CD4-positive, alpha-beta memory T cell (primary cell): ENCODE measurements at regions not wholly inside any gene's neighbourhood (a gene's known extent, or its start where the extent isn't known, plus 50 kb on each side); places are given as distances from the start of the nearest gene placed in this dataset.

Experiments
- CTCF ChIA-PET: fragments of 350-600 bp; sonication (Branson Sonifier 250); formaldehyde crosslinking; loops from one replicate; lab custom pipeline; 2021; ENCODE audit warnings: inconsistent platforms; ENCODE audit not compliant: partially characterized antibody; lab: Charles Lee
- POLR2A ChIA-PET: fragments of 350-600 bp; sonication (Branson Sonifier 250); formaldehyde crosslinking; loops from one replicate; lab custom pipeline; 2021; ENCODE audit not compliant: partially characterized antibody; lab: Charles Lee
- DNase-seq, 5 donors: peaks; one replicate each; pipeline versions ENCODE4 v3.0.0 to v3.0.0-alpha.2; 2020 to 2022; ENCODE audit warnings: mixed read lengths in 1 of 5
- H3K27ac ChIP-seq: one replicate; pipeline ENCODE4 v1.7.0; 2013; ENCODE audit warnings: low read depth, low read length
- H3K27me3 ChIP-seq: 2 replicates; pipeline ENCODE4 v1.7.0; 2013; ENCODE audit warnings: mild to moderate bottlenecking, low read length, moderate library complexity; ENCODE audit not compliant: insufficient read depth
- H3K36me3 ChIP-seq: 2 replicates; pipeline ENCODE4 v1.7.0; 2013; ENCODE audit warnings: mild to moderate bottlenecking, low read length, moderate library complexity; ENCODE audit not compliant: insufficient read depth
- H3K4me1 ChIP-seq: 2 replicates; pipeline ENCODE4 v1.7.0; 2013; ENCODE audit warnings: mild to moderate bottlenecking, low read length, moderate library complexity; ENCODE audit not compliant: insufficient read depth
- H3K4me3 ChIP-seq, 2 donors: one replicate each; pipeline ENCODE4 v1.7.0; 2013; ENCODE audit warnings: low read length in 2 of 2, mild to moderate bottlenecking in 1 of 2
- H3K9me3 ChIP-seq, 2 donors: one replicate each; pipeline ENCODE4 v1.7.0; 2013; ENCODE audit warnings: low read length in 2 of 2, control low read depth in 1 of 2; ENCODE audit not compliant: control insufficient read depth in 1 of 2
- H3K27ac Mint-ChIP-seq, 7 donors: one replicate each; pipeline ENCODE4 v1.8.0; 2020 to 2021; ENCODE audit warnings: mixed read lengths in 7 of 7, mild to moderate bottlenecking in 6 of 7, inconsistent platforms in 3 of 7, moderate library complexity in 3 of 7
- H3K27me3 Mint-ChIP-seq, 2 donors: one replicate each; pipeline ENCODE4 v1.8.0; 2020 to 2021; ENCODE audit warnings: mixed read lengths in 2 of 2
- H3K36me3 Mint-ChIP-seq, 2 donors: one replicate each; pipeline ENCODE4 v1.8.0; 2020 to 2021; ENCODE audit warnings: mixed read lengths in 2 of 2, inconsistent platforms in 1 of 2, mild to moderate bottlenecking in 1 of 2
- H3K4me1 Mint-ChIP-seq, 4 donors: one replicate each; pipeline ENCODE4 v1.8.0; 2020 to 2021; ENCODE audit warnings: mixed read lengths in 4 of 4, mild to moderate bottlenecking in 1 of 4
- H3K4me3 Mint-ChIP-seq, 8 donors: one replicate each; pipeline ENCODE4 v1.8.0; 2020 to 2021; ENCODE audit warnings: mixed read lengths in 8 of 8, mild to moderate bottlenecking in 7 of 8, moderate library complexity in 6 of 8, inconsistent platforms in 3 of 8
- H3K9me3 Mint-ChIP-seq, 8 donors: one replicate each; pipeline ENCODE4 v1.8.0; 2020 to 2021; ENCODE audit warnings: mixed read lengths in 8 of 8, mild to moderate bottlenecking in 5 of 8, inconsistent platforms in 3 of 8, moderate library complexity in 1 of 8
- intact Hi-C: fragments of 100-400 bp; cut with micrococcal nuclease; formaldehyde crosslinking; loops from one replicate; pipeline ENCODE4 v1.15.1; 2023

DNA sequence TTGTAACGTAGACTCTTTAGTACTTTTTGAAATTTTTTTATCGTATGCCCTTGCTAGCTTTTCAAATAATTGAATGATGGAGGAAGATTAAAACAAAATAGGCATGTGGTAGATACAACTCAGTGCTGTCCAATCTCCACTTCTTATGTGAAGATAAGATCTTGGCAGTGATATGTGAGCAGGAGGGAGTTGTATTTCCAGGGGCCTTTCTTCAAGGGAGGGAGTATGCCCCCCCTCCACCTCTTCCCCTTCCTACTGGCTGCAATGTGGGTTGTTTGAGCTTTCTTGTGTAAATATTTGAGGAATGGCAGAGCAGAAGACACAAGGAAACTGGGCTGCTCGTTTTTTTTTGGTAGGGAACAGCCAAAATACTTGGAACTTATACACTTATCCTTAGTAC is 374.9 kb downstream of the PSAT1 start:
- Mint-ChIP-seq H3K4me1 (no peaks in the 10 kb centered on the region), H3K4me3 (no peak overlapping the region), H3K9me3 (peaks cover 0 to 12% (median 0%) of the 10 kb centered on the region in 8 donors), H3K36me3 (no peaks in the 10 kb centered on the region), H3K27ac (no peak overlapping the region), H3K27me3 (no peaks in the 10 kb centered on the region)
- Histone ChIP-seq H3K36me3 (no peaks in the 10 kb centered on the region), H3K4me3 (no peak overlapping the region), H3K9me3 (no peaks in the 10 kb centered on the region), H3K27ac (no peak overlapping the region), H3K4me1 (no peaks in the 10 kb centered on the region), H3K27me3 (no peaks in the 10 kb centered on the region)
- intact Hi-C loops, result no loop called here
- ChIA-PET CTCF (no interaction called here), POLR2A (no interaction called here)
- DNase-seq, result no peak

DNA sequence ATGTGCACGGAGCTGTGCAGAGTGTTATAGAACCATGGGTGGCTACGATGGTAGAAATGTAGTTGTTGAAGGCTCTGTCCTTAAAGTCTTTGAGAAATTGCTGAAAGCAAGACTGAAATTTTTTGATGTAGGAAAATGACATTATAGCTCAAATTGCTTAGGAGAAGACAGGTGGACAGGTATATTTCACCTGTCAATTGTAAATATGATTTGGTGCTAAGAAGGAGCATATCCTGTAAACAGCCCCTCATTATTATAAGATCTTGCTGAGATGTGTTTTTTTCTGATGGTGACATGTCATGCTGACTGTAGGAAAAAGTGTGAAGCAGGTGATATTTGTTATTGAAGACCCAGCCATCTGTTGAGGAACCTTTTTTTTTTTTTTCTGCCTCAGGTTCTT is 377.9 kb downstream of the PSAT1 start:
- H3K27ac Mint-ChIP-seq, result no peak overlapping the region
- no peak overlapping the region for H3K4me3 ChIP-seq
- no peaks in the 10 kb centered on the region for H3K9me3 ChIP-seq
- POLR2A ChIA-PET, result no interaction called here
- intact Hi-C loops, result no loop called here
- no peak for DNase-seq
- H3K36me3 Mint-ChIP-seq, result no peaks in the 10 kb centered on the region
- no peaks in the 10 kb centered on the region for H3K36me3 ChIP-seq
- no peaks in the 10 kb centered on the region for H3K4me1 Mint-ChIP-seq
- H3K9me3 Mint-ChIP-seq, result peaks cover 0 to 5% (median 0%) of the 10 kb centered on the region in 8 donors
- CTCF ChIA-PET, result interaction anchor here (1.0 kb wide), 1 partner anchor 11 kb away, joined by 3 read pairs; no protein-coding TSS in a partner anchor
- no peak overlapping the region for H3K4me3 Mint-ChIP-seq
- H3K27me3 ChIP-seq, result no peaks in the 10 kb centered on the region
- H3K27ac ChIP-seq, result no peak overlapping the region
- H3K4me1 ChIP-seq, result no peaks in the 10 kb centered on the region
- H3K27me3 Mint-ChIP-seq, result no peaks in the 10 kb centered on the region

DNA sequence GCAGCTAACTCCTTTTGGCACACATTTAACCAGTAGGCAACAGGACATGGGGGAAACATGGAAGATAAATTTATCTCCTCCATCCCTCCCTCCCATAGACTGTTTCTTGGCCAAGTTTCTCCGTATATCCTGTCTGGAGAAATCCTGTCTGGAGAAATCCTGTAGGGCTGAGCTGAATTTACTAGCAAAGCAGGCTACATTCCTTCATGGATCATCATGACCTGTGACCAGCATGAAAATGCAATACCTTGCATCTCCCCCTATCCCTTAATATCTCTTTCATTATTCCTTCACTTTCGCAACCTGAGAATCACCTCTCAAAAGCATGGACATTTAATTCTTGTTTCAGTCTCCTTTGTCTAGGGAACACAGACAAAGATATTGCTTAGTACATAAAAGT is 379.1 kb downstream of the PSAT1 start:
- Mint-ChIP-seq H3K27me3 (no peaks in the 10 kb centered on the region), H3K9me3 (peaks cover 0 to 4% (median 0%) of the 10 kb centered on the region in 8 donors), H3K4me1 (no peaks in the 10 kb centered on the region), H3K36me3 (no peaks in the 10 kb centered on the region), H3K27ac (no peak overlapping the region), H3K4me3 (no peak overlapping the region)
- POLR2A ChIA-PET, result no interaction called here
- no peak overlapping the region for H3K27ac ChIP-seq
- intact Hi-C loops, result no loop called here
- CTCF ChIA-PET, result no interaction called here
- no peak overlapping the region for H3K4me3 ChIP-seq
- no peak for DNase-seq
- H3K4me1 ChIP-seq, result no peaks in the 10 kb centered on the region
- H3K9me3 ChIP-seq, result no peaks in the 10 kb centered on the region
- H3K36me3 ChIP-seq, result no peaks in the 10 kb centered on the region
- no peaks in the 10 kb centered on the region for H3K27me3 ChIP-seq

DNA sequence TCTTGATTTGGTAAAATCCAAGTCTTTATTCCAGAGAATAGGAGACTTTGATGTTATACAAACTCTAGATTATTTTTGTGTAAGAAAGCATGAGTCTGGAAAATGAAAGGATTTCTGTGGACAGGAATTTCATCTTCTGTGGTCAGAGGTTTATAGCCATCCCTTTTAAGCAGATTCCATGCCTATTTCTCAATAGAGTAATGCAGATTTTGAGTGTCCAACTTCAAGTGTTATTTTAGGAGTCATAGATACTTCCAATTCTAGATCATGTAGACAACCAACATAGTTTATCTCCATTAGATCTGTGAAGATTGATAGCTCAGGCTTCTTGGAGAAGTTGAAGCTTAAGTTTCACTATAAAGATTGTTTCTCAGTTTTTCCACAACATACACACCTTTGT is 379.7 kb downstream of the PSAT1 start:
- Histone ChIP-seq H3K9me3 (no peaks in the 10 kb centered on the region), H3K4me3 (no peak overlapping the region), H3K4me1 (no peaks in the 10 kb centered on the region), H3K27ac (no peak overlapping the region), H3K36me3 (no peaks in the 10 kb centered on the region), H3K27me3 (no peaks in the 10 kb centered on the region)
- Mint-ChIP-seq H3K9me3 (peaks cover 0 to 4% (median 0%) of the 10 kb centered on the region in 8 donors), H3K36me3 (no peaks in the 10 kb centered on the region), H3K27me3 (no peaks in the 10 kb centered on the region), H3K4me1 (no peaks in the 10 kb centered on the region), H3K27ac (no peak overlapping the region), H3K4me3 (no peak overlapping the region)
- intact Hi-C loops, result no loop called here
- CTCF ChIA-PET, result no interaction called here
- POLR2A ChIA-PET, result no interaction called here
- DNase-seq, result no peak

DNA sequence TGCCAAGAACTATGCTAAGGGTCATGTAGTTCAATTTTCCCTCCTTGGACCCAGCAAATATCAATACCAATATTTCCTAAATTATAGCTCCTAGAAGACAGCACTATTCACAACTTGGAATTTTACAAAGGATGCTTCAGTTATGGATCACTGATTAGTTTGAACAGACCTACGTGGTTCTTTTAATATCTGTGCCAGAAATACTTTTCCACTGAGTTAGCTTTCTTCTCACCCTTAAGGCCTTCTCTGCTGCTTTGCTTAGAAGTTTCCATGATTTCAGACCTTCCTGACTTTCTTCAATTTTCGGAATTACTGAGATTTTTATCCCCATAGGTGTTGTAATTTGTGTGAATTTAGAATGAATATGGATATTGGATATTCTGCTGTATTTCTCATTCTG is 380.4 kb downstream of the PSAT1 start:
- intact Hi-C loops, result no loop called here
- Mint-ChIP-seq H3K36me3 (no peaks in the 10 kb centered on the region), H3K9me3 (peaks cover 0 to 4% (median 0%) of the 10 kb centered on the region in 8 donors), H3K4me3 (no peak overlapping the region), H3K27ac (no peak overlapping the region), H3K4me1 (no peaks in the 10 kb centered on the region), H3K27me3 (no peaks in the 10 kb centered on the region)
- Histone ChIP-seq H3K27ac (no peak overlapping the region), H3K4me3 (no peak overlapping the region), H3K36me3 (no peaks in the 10 kb centered on the region), H3K27me3 (no peaks in the 10 kb centered on the region), H3K4me1 (no peaks in the 10 kb centered on the region), H3K9me3 (no peaks in the 10 kb centered on the region)
- POLR2A ChIA-PET, result no interaction called here
- CTCF ChIA-PET, result no interaction called here
- no peak for DNase-seq

DNA sequence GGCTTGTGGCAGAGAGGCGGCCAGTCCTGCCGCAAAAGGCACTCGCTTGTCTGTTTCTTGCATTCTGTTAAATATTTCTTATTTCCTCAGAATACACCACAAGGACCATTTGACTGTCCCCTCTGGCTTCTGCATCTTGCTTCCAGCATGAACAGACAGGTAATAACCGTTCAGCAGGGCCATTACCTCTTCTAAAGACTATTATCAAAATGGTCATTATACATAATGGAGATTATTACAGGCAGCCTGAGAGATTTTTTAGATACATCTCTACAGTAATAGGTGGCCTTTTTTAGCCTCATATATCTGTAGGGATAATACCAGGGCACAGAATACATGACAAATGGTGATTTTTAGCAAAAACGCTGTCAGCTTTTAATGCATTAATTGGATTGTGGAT is 382.0 kb downstream of the PSAT1 start:
- Mint-ChIP-seq H3K4me1 (no peaks in the 10 kb centered on the region), H3K27me3 (peaks cover 0 to 2% of the 10 kb centered on the region in 2 donors), H3K9me3 (peaks cover 0 to 4% (median under 1%) of the 10 kb centered on the region in 8 donors), H3K27ac (no peak overlapping the region), H3K36me3 (no peaks in the 10 kb centered on the region), H3K4me3 (no peak overlapping the region)
- Histone ChIP-seq H3K9me3 (no peaks in the 10 kb centered on the region), H3K4me3 (no peak overlapping the region), H3K4me1 (no peaks in the 10 kb centered on the region), H3K27ac (no peak overlapping the region), H3K36me3 (no peaks in the 10 kb centered on the region), H3K27me3 (no peaks in the 10 kb centered on the region)
- intact Hi-C loops, result no loop called here
- DNase-seq, result no peak
- CTCF ChIA-PET, result no interaction called here
- POLR2A ChIA-PET, result no interaction called here

DNA sequence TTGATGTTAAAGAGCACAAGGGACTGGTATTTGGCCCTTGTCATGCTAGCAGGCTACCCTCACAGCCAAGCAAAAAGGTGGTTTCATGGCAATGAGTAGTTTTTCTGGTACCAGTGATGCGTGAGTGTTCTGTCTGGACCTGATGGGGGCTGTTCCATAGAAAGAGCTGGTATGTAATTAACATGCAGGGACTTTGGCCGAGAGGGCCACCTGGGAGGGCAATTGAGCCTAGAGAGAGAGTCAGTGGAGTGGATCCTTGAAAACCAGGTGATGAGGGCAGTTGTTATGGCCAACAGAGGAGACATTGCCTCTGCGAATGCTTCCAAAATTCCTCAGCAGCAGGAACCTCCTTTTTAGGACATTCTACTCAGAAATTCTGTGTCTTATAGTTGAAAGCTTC is 383.3 kb downstream of the PSAT1 start:
- no peaks in the 10 kb centered on the region for H3K9me3 ChIP-seq
- Mint-ChIP-seq H3K4me3 (no peak overlapping the region), H3K27ac (no peak overlapping the region), H3K27me3 (peaks cover 0 to 2% of the 10 kb centered on the region in 2 donors), H3K9me3 (peaks cover 0 to 5% (median 1%) of the 10 kb centered on the region in 8 donors), H3K4me1 (no peaks in the 10 kb centered on the region), H3K36me3 (no peaks in the 10 kb centered on the region)
- DNase-seq, result no peak
- intact Hi-C loops, result no loop called here
- no peak overlapping the region for H3K27ac ChIP-seq
- no peaks in the 10 kb centered on the region for H3K27me3 ChIP-seq
- no peak overlapping the region for H3K4me3 ChIP-seq
- no peaks in the 10 kb centered on the region for H3K4me1 ChIP-seq
- H3K36me3 ChIP-seq, result no peaks in the 10 kb centered on the region
- CTCF ChIA-PET, result no interaction called here
- POLR2A ChIA-PET, result no interaction called here

DNA sequence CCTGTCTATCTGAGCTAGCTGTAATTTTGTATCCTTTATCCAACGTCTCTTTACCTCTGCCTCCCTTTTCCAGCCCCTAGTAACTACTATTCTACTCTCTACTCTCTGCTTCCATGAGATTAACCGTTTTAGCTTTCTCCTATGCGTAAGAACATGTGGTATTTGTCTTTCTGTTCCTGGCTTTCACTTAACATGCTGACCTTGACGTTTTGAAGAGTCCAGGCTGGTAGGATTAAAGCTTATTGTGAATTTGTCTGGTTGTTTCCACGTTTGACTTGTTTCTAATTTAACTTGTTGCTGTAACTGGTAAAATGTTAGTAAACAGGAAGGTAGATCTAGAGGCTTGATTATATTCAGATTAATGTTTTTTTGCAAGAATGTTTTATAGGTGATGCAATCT is 385.3 kb downstream of the PSAT1 start:
- ChIA-PET CTCF (no interaction called here), POLR2A (no interaction called here)
- no peaks in the 10 kb centered on the region for H3K27me3 ChIP-seq
- no peak overlapping the region for H3K4me3 ChIP-seq
- intact Hi-C loops, result no loop called here
- no peak overlapping the region for H3K27ac ChIP-seq
- no peaks in the 10 kb centered on the region for H3K4me1 ChIP-seq
- H3K27me3 Mint-ChIP-seq, result peaks cover 0 to 2% of the 10 kb centered on the region in 2 donors
- H3K4me1 Mint-ChIP-seq, result no peaks in the 10 kb centered on the region
- no peaks in the 10 kb centered on the region for H3K36me3 ChIP-seq
- no peak overlapping the region for H3K27ac Mint-ChIP-seq
- no peaks in the 10 kb centered on the region for H3K36me3 Mint-ChIP-seq
- no peak overlapping the region for H3K4me3 Mint-ChIP-seq
- DNase-seq, result no peak
- no peaks in the 10 kb centered on the region for H3K9me3 ChIP-seq
- peaks cover 0 to 6% (median 2%) of the 10 kb centered on the region in 8 donors for H3K9me3 Mint-ChIP-seq
